Spleen (tissue), 11 donors: ENCODE measurements at regions not wholly inside any gene's neighbourhood (a gene's known extent, or its start where the extent isn't known, plus 50 kb on each side); places are given as distances from the start of the nearest gene placed in this dataset.

Experiments used
- DNase-seq: peaks from one replicate; pipeline ENCODE4 v3.0.0-alpha.2; 2020
- H3K27ac ChIP-seq, 8 donors: fragments of 200-600 bp; sonication (generic) in 7 of 8; 1 replicate in 4 of 8; 2 replicates in 4 of 8; pipeline versions ENCODE4 v1.5.0 to v1.8.0; 2016 to 2021; ENCODE audit warnings: inconsistent platforms in 4 of 8, mild to moderate bottlenecking in 4 of 8, moderate library complexity in 1 of 8
- H3K27me3 ChIP-seq, 7 donors: fragments of 200-600 bp; sonication (generic) in 6 of 7; replicated peaks in 1 of 7; 1 replicate in 4 of 7; 2 replicates in 3 of 7; pipeline versions ENCODE4 v1.5.0 to v1.8.0; 2016 to 2021; ENCODE audit warnings: inconsistent platforms in 3 of 7, mild to moderate bottlenecking in 1 of 7
- H3K36me3 ChIP-seq, 6 donors: fragments of 200-600 bp; sonication (generic) in 5 of 6; 1 replicate in 4 of 6; 2 replicates in 2 of 6; pipeline versions ENCODE4 v1.5.0 to v1.8.0; 2016 to 2021; ENCODE audit warnings: inconsistent platforms in 2 of 6
- H3K4me1 ChIP-seq, 6 donors: fragments of 200-600 bp; sonication (generic) in 5 of 6; 1 replicate in 3 of 6; 2 replicates in 3 of 6; pipeline versions ENCODE4 v1.5.0 to v1.8.0; 2016 to 2021; ENCODE audit warnings: inconsistent platforms in 3 of 6
- H3K4me3 ChIP-seq, 8 donors: fragments of 200-600 bp; sonication (generic) in 7 of 8; 1 replicate in 4 of 8; 2 replicates in 4 of 8; pipeline versions ENCODE4 v1.5.0 to v1.8.0; 2016 to 2021; ENCODE audit warnings: inconsistent platforms in 4 of 8, mild to moderate bottlenecking in 4 of 8, moderate library complexity in 2 of 8
- H3K9me3 ChIP-seq, 8 donors: fragments of 200-600 bp; sonication (generic) in 7 of 8; 1 replicate in 4 of 8; 2 replicates in 4 of 8; pipeline versions ENCODE4 v1.5.0 to v1.8.0; 2016 to 2021; ENCODE audit warnings: inconsistent platforms in 4 of 8
- CTCF ChIP-seq, 11 experiments: fragments of 200-600 bp in 7 of 11; fragments of 450-650 bp in 4 of 11; sonication (generic) in 4 of 11; IDR thresholded peaks in 8 of 11; conservative IDR thresholded peaks in 3 of 11; 1 replicate in 7 of 11; 2 replicates in 4 of 11; pipeline versions ENCODE4 v1.4.0 to v1.8.0; 2016 to 2021; ENCODE audit warnings: antibody characterized with exemption in 11 of 11, inconsistent platforms in 4 of 11, mild to moderate bottlenecking in 1 of 11
- POLR2A ChIP-seq, 3 donors: fragments of 450-650 bp; IDR thresholded peaks; one replicate each; pipeline ENCODE4 v1.5.1; 2017; ENCODE audit warnings: antibody characterized with exemption in 3 of 3, mild to moderate bottlenecking in 1 of 3
- POLR2AphosphoS5 ChIP-seq, 3 donors: sonication (generic); formaldehyde crosslinking; IDR thresholded peaks; one replicate each; pipeline ENCODE4 v1.5.1; 2017; ENCODE audit warnings: antibody characterized with exemption in 3 of 3
- WGBS, 5 donors: extraction: QIAGEN DNeasy Blood & Tissue Kit in 3 of 5; methylation state at CpG; one replicate each; pipeline versions ENCODE4 v1.1.5 to v1.1.7; 2013 to 2018; 5-methylcytosine and 5-hydroxymethylcytosine counted together
- intact Hi-C: fragments of 100-400 bp; cut with DNase I; formaldehyde crosslinking; loops from one replicate; pipeline ENCODE4 v1.15.0; 2023; ENCODE audit warnings: low total_unique reads
- donor health status: healthy with polysubstance abuse.
- donor health status: DM: no; HTN: no; CAD: no; lungs with moderate emphysema.
- donor health status: DM: no; HTN: no; CAD: no.
- donor health status: Bipolar disorder and iron deficiency.
- donor health status: healthy.
- donor health status: DM: no; HTN: no; CAD: no.
- donor health status: DM: yes; HTN: yes; CAD: no.

GRCh38 chr3:164612751-164613150 lies 465.5 kb downstream of the SI start:
- intact Hi-C loops: no loop called here
- no peaks in the 10 kb centered on the region for H3K36me3 ChIP-seq
- H3K9me3 ChIP-seq: no peaks in the 10 kb centered on the region
- H3K4me1 ChIP-seq: no peaks in the 10 kb centered on the region
- no peak for DNase-seq
- no peak overlapping the region for H3K27ac ChIP-seq
- no peak overlapping the region for H3K4me3 ChIP-seq
- no peak for TF ChIP-seq CTCF (IDR thresholded peaks at IDR 0.05 in 8 of 11, conservative IDR thresholded peaks at IDR 0.05 in 3 of 11)
- TF ChIP-seq POLR2A (IDR thresholded peaks at IDR 0.05): no peak
- TF ChIP-seq POLR2AphosphoS5 (IDR thresholded peaks at IDR 0.05): no peak
- no peaks in the 10 kb centered on the region for H3K27me3 ChIP-seq

DNA sequence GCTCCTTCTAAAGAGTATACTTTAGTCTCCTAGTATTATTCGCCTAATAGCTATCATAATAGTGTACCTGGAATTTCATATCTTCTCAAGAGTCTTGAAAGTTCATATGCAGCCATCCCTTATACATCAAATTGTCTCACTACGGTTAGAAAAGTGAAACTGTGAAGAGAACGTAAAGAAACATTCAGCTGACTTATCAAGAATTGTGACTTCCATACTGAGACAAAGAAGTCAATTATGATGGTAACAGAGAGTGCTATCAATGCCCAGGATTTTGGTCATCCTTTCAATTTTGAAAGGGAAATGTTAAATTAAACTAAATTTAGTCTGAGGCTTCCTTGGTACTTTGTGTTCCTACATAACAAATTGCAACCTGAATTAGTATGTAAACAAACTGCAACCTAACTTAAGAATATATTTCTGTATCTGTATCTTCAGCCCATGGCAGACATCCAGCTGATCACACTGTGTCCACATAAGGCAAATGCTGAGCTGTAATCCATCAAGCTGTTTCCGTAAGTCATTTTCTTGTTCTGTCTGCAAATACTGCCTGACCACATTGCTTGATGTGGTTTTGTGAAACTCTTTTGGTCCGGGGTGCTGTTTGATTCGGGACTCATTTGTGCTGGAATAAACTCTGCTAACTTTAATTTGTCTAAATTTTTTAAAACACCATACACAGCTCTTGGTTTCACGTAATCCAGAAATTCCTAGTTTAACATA lies 469.6 kb downstream of the SI start:
- Histone ChIP-seq H3K27me3 (no peaks in the 10 kb centered on the region), H3K4me1 (no peaks in the 10 kb centered on the region), H3K36me3 (no peaks in the 10 kb centered on the region), H3K4me3 (no peak overlapping the region), H3K9me3 (no peaks in the 10 kb centered on the region), H3K27ac (no peak overlapping the region)
- intact Hi-C loops: no loop called here
- 64 to 74% (median 72%) methylated on average over 7 of the region's 7 CpGs for WGBS, 5 donors
- no peak for TF ChIP-seq POLR2A (IDR thresholded peaks at IDR 0.05)
- TF ChIP-seq POLR2AphosphoS5 (IDR thresholded peaks at IDR 0.05): no peak
- TF ChIP-seq CTCF (IDR thresholded peaks at IDR 0.05 in 8 of 11, conservative IDR thresholded peaks at IDR 0.05 in 3 of 11): no peak
- DNase-seq: no peak

DNA sequence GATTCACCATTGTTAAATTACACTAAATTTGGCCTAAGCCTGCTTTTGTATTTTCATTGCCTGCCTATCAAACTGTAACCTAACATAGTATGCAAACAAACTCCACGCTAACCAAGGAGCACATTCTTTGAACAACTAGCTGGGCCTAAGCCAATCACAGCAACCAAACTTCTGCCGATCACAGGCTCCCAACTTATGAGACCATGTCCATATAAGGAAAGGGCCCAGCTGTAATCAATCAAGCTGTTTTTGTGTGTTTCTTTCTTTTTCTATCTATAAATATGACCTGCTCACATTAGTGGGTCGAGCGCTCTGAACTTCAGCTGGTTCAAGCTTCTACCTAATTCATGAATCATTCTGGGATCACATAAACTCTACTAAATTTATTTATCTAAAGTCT lies 473.6 kb downstream of the SI start:
- intact Hi-C loops: no loop called here
- TF ChIP-seq CTCF (IDR thresholded peaks at IDR 0.05 in 8 of 11, conservative IDR thresholded peaks at IDR 0.05 in 3 of 11) (no peak), POLR2AphosphoS5 (IDR thresholded peaks at IDR 0.05) (no peak), POLR2A (IDR thresholded peaks at IDR 0.05) (no peak)
- H3K9me3 ChIP-seq: peaks cover 0 to 13% (median 0%) of the 10 kb centered on the region in 8 donors
- no peaks in the 10 kb centered on the region for H3K27me3 ChIP-seq
- H3K36me3 ChIP-seq: no peaks in the 10 kb centered on the region
- 66 to 76% (median 71%) methylated on average over 4 of the region's 4 CpGs for whole genome bisulfite sequencing, 5 donors
- DNase-seq: no peak
- no peaks in the 10 kb centered on the region for H3K4me1 ChIP-seq
- H3K4me3 ChIP-seq: no peak overlapping the region
- H3K27ac ChIP-seq: no peak overlapping the region

DNA sequence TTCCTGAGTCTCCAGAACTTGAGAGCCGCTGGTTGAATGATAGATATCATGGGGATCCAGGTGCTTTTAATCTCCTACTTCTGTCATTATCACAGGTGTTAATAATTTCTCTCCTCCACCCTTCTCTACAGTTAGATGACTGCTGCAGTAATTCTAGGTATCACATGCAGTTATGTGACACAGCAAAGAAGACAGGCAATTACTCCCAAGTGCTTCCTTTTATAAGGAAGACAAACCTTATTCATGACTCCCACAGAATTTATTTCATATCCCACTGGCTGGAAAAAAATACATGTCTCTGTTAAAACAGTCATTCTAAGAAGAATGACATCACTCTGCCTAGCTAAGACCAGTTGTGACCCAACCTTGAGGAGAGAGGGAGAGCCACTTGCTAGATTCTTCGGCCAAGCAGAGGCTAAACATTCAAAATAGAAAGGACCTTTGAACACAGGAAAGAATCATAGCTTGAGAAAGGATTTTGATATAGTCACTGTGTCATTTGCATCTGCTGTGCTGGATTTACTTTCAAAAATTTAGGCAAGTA lies 500.6 kb downstream of the SI start:
- no peak for DNase-seq
- Histone ChIP-seq H3K4me3 (no peak overlapping the region), H3K36me3 (no peaks in the 10 kb centered on the region), H3K27ac (no peak overlapping the region), H3K4me1 (no peaks in the 10 kb centered on the region), H3K27me3 (no peaks in the 10 kb centered on the region), H3K9me3 (peaks cover 0 to 3% (median 0%) of the 10 kb centered on the region in 8 donors)
- WGBS, 5 donors: 77 to 89% (median 86%) methylated on average over 2 of the region's 2 CpGs
- TF ChIP-seq POLR2AphosphoS5 (IDR thresholded peaks at IDR 0.05): no peak
- no peak for TF ChIP-seq POLR2A (IDR thresholded peaks at IDR 0.05)
- no peak for TF ChIP-seq CTCF (IDR thresholded peaks at IDR 0.05 in 8 of 11, conservative IDR thresholded peaks at IDR 0.05 in 3 of 11)
- intact Hi-C loops: no loop called here
